ELF-1 (cell line): ENCODE measurements at regions not wholly inside any gene's neighbourhood (a gene's known extent, or its start where the extent isn't known, plus 50 kb on each side); places are given as distances from the start of the nearest gene placed in this dataset.

Experiments
- DNase-seq: peaks from one replicate; pipeline ENCODE4 v3.0.0-alpha.2; 2016; ENCODE audit warnings: low read depth, low spot score

DNA sequence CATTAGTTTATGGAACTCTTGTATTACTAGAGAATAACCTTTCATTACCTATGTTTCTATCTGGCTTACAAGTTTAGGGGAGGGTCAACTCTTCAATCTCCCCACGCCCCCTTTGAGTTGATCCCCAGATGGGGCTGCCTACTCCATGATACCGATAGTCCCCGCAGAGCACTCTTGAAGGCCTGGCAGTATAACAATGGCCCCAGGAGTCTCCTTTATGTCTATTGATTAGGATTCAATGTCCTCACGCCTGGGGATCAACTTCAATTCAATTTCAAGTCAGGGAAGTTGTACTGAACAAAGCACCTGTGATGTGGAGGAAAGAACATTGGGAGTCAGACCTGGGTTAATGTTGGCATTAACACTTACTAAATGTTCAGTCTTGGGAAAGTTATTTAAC is 520.2 kb downstream of the METTL15 start:
- no peak for DNase-seq

DNA sequence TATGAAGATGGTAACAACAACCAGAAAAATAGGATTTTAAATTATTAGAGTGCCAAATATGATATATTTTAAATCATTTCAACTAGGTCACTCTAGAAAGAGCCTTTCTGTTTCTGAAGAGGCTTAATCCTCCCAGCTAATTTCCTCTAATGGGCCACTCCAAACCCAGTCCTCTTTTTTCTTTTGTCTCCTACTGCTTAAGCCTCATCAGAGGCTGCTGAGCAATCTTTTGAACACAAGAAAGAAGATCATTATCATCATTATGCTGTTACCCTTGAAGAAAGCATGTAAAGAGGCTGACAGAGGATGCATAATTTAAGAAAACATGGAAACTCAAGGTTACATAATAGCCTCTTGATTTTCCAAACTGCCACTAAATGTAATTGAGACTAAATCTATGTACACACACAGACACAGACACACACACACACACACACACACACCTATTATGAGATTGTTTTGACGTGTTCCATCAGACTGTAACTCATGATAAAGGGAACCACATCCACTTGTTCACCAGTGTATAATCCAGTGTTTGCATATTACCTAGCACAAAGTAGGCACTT is 519.6 kb downstream of the METTL15 start:
- no peak for DNase-seq

DNA sequence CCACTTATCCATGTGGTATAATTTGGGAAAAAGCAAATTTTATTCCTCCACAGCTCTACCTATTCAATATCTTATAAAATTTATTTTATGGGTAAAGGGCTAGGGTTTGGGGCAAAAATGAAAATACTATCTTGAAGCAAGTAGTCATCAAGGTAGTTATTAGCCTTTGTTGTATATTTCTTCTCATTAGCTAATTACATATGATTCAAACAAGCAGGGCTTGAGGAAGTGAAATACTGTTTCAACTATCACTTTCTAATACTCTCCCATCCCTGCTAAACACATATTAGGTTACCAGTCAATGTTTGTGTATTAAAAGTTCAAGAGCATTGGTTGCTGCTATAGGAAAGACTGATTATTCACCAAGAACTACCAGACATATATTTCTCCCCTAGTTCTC is 517.3 kb downstream of the METTL15 start:
- no peak for DNase-seq

DNA sequence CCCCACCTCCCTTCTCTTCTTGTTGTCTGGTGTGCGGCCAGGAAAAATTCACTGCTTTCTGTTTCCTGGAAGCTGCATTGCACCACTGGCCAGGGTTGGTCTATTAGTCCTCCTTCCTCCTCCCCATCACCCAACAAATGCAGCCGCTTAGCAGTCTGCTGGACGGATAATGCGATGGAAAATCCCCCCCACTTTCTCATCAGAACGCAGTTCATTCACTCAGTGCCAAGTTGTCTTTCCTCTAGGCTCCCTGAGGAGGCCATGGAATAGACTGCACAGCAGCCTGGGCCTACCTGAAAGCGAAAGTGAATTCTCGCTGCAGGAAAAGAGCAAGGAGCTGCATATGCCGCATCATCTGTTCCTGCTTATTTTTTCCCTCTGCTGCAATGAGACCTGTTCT is 513.6 kb downstream of the METTL15 start:
- DNase-seq: no peak

DNA sequence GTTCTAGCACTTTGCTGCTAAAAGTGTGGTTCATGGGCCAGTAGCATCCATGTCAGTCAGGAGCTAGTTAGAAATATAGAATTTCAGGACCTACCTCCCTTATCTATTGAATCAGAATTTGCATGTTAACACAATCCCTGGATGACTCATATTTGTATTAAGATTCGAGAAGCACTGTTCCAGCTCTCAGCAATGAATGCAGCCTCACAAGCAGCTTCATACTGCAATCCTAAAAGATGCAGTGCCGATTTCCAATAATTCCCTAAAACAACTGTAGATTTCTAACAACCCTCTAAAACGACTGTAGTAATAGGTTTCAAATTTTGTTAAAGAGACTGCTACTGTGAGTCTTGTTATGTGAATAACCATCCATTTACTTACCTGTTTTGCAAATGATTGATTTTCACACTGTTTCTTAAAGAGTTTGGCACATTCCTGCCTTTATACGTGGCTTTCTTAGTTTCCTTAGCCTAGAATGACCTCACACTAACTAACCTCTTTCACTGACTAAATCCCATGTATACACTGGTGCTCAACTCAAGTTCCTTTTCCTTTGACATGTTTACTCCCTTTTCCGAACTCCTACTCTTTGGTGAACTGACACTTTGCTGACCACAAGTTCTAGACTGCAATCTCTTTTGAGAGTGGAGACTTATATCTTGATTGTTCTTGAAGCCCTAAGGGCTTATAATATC is 511.8 kb downstream of the METTL15 start:
- no peak for DNase-seq

DNA sequence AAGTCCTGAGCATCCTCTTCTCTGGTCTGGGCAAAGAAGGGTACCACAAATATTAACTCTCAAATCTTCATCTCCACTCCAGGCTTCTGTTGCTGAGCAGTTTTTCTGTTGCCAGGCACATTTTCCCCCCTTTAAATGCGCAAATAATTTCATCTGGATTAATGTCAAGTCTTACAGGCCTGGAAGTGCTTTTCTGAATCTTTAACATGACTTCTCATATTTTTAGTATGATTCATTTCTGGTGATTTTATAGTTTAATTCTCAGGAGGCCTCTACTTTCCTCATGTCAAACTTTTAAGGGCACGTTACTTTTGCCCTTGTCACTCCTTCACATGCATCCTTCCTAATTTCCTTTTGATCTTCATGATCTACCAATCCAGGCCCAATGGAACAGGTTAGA is 510.2 kb downstream of the METTL15 start:
- no peak for DNase-seq

DNA sequence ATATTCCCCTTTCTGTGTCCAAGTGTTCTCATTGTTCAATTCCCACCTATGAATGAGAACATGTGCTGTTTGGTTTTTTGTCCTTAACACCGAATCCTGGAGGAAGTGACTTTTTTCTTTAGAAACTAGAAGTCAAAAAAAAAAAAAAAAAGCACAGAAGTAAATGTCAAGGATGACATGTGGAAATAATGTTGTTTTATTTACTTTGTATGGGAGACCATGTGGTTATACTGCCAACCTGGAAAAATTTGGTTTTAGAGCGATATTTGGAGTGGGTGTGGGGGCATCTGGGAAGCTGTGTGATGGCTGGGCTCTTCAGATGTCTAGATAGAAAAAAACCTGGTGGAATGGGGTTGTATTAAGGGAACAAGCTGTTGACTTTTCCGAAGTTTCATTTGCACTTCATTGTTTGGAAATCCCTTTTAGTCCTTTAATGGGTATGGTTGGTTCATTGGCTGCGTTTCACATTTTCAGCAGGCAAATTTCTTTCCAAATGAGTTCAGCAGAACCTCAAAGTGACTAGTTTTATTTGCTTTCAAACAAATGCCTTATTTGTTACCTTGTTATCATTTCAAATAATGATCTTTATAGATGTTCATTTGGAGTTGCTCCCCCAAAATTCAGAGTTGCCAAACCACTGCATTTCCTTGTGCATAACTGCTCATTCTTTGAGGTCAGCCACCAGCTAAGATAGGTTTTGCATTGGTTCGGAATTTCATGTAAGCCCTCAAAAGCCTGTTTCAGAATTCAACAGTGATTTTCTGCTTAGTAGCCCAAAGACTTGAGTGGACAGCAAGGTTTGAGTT is 508.2 kb downstream of the METTL15 start:
- DNase-seq: no peak

DNA sequence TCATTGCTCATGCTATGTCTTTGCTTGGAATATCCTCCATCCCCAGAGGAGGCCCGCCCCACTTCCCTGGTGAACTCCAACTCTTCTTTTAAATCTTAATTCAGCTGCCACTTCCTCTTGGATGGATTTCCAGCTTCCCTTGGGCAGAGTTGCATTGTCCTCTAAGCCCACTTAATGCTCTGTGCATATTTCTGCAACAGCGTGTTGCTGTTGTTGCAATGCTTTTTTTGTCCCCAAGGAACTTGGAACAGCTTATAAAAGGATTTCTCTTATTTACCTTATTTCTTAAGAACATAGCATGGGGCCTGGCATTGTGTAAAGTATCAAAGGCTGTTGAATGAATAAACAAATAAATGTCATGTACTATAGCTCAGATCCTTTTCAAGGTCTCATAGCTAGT is 507.4 kb downstream of the METTL15 start:
- no peak for DNase-seq

DNA sequence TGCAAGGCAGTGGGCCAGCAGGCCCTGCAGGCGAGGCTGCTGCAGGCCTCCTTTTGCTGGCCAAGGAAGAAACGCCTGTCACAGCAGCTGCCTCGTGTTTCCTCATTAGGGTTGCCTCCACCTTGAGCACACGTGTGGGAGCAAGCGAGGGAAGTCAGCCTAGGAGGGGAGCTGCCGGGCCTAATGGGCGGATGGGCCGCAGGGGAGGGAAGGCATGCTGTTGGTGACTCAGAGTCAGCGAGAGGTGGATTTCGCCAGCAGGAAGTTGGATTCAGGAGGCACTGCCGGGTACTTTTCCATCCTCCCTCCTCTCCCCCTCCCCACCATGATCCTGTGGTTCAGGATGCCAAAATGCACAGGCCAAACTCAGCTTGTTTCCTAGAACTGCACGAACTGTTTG is 498.7 kb downstream of the METTL15 start:
- peak; percentile 14 for DNase-seq

DNA sequence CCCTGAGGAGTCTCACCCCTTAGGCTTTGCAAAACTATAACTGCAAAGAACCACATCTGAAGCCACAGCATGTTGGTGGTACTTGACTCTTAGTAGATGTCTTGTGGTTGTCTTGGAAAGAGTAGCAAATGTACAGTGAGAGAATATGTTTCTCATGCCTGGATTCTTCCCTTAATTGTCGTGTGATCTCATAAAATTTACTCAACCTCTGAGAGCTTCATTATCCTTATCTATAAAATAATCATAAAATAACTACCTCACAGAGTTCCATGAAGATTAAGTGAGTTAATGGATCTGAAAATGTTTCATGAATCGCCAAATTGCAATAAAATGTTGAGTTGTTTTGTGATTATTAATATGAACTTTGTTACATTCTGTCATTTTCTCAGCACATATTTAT is 491.5 kb downstream of the METTL15 start:
- DNase-seq: no peak

DNA sequence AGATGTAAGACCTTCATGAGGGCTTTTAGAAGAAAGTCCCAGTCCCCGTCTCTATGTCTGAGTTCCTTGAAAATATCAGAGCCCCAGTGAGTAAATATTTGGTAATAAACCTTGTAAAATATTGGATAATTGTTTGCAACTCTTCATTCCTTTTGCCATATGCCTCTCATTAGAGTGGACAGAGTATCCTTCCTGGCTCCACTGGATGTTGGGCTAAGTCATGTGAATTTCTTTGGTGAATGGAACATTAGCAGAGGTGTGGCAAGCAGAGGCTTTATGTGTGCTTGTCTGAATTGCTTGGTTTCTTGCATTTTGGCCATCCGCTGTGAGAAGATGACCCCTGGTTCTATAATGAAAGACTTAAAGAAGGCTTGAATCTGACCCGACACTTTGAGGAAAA is 490.3 kb downstream of the METTL15 start:
- no peak for DNase-seq

DNA sequence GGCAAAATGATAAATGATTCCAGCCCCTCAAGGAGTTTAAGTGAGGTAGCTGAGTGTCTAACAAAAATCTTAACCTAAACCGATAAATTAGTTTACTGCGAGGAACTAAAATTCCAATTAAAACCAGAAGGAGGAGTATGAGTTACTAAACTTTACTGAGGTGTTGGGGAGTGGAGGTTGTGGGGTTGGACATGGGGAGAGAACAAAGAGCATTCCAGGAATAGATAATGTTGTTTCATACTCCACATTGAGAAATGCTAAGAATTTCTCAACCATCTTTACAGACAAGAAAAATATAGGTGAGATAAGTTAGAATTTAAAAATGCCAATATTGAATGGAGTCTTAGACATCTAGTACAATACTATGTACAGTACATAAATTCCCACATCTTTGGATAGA is 488.6 kb downstream of the METTL15 start:
- no peak for DNase-seq

DNA sequence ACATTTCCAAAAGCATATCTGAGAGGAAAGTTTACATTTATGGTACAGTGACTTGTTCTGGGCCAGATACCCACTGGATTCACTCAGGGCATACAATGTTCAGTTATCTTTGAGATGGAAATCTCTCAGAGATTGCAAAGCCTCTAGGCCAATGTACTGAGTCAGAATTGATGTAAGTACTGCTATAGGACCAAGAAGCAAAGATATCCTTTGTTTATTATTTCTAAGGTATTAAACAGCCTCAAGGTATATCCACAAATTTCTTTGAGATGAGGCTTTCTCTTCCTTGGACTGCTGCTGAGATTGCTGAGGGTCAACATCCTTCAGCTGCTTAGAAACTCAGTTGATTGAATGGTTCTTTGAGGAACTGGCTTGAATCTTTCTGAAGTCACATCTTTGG is 484.0 kb downstream of the METTL15 start:
- DNase-seq: no peak

DNA sequence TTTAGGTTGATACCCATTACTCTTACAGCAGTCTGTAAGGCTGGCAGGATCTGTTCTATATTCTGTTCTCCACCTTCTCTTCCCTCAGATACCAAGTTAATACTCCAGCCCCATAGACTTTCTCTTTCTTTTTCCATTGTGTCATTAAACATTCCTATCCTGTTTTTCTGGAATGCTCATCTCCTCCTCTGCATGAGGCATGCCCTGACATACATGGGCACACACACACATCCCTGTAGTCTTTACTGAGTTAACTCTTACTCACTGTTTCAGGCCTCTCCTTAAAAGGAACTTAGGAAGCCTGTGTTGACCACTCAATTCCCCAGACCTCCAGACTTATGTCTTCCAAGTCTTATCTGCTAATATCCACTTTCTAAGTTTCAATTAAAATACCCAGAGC is 476.8 kb downstream of the METTL15 start:
- no peak for DNase-seq

DNA sequence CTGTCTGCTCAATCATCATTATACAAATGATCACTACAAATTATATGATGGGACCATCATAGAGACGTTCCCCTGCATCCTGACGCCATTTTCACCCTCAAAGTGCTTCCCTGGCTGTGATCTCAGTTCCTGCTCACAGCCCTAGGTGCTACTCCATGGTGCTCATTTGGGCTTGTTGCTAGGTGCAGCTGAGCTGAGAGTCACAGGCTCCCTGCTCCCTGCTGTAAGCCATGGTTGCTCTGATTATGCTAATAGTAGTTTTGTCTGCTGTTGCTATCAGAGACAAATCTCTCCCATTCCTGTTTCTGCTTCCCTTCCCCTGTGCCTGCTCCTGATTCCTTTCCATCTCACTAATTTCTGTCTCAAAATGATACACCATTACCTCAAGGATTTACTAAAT is 474.3 kb downstream of the METTL15 start:
- DNase-seq: no peak

DNA sequence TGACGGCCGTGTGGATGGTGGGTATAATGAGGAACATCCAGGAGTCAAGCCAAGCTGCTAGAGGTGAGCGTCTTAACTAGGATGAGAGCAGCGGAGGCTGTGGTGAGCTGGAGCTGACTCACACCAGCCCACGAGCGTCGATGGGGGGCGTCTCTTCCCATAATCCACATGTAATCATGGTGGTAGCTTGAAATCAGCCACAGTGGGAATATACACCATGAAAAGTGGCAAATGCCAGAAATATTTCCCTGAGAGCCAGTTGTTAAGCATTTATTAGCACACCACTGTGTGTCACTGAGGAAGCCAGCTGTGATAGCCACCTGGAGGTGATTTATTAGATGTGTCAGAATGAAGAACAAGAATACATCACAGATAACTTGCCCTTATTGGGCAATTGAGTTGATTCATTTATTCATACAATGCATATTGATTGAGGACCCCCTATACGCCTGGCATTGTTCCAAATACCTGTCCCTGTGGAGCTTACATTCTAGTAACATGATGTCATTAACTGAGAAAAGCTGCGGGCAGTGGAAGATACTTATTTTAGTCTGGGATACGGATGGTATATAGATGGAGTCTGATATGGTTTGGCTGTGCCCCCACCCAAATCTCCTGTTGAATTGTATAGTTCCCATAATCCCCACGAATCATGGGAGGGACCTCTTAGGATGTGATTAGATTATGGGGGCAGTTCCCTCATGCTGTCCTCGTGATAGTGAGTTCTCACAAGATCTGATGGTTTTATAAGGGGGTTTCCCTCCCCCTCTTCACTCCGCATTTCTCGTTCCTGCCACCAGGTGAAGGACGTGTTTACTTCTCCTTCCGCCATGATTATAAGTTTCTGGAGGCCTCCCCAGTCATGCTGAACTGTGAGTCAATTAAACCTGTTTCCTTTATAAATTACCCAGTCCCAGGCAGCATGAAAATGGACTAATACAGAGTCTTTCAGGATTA is 473.4 kb downstream of the METTL15 start:
- DNase-seq: peak; percentile 3

DNA sequence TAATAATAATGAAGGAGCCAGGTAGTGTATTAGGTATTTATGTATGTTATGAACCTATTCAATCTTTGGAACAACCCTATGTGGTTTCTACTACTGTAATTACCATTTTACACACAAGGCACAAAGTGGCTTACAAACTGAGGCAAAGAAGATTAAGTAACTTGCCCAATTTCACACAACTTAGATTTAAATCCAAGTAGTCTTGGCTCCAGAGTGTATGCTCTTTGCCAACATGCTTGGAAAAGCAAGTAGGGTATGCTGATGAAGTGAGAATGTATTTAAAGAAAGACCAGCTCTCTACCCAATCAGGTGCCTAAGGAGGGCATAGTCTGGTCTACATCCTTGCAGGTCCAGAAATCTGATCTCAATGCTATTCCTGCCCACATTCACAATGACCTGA is 463.2 kb downstream of the METTL15 start:
- DNase-seq: no peak

DNA sequence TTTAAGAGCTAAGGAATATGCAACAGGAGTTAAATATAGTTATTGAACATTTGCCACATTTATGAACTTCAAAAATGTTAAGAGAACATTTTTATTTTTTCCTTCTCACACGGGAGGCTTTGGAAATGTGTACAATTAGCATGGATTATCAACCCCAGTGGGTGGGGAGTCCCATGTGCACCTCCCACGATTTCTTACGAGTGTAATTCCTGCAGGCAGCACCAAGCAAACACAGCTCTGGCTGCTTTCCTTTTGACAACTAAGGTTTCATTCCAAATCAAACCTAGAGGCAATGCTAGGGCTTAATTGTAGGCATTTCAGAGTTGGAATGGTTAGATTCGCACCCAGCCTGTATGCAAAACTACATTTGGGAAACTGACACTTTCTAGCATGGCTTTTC is 460.9 kb downstream of the METTL15 start:
- no peak for DNase-seq

DNA sequence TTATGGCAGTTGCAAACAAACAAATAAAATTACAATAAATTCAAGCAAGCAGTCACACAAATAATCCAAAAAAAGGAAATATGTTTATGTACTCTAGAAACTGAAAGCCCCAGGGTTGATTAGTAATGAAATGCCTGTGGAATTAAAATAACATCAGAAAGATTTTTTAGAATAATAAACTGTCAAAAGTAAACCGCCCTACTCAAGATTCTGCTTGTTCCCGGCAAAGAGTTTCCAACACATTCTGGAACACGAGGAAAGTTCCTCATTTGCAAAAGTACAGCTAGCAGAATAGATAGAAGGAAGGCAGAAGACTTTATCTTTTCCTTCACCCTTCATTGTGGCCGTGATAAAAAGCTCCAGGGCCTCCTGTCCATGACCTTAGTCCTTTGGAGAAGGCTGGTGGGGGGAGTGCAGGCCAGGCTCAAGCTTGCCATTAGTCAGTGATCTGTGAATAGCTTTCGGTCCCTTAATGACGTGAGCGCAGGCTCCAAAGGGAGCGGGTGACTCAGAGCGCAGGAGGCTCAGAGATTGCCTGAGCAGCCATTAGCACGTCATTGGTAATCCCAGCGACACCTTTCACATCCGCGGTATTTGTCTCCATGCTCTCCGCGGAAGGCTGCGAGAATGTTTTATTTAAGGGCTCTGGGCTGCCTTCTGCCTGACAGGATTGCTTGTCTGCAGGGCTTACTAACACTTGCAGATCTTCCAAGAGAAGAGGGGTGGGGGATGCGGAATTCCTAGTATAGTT is 458.3 kb downstream of the METTL15 start:
- peak; percentile 93 for DNase-seq

DNA sequence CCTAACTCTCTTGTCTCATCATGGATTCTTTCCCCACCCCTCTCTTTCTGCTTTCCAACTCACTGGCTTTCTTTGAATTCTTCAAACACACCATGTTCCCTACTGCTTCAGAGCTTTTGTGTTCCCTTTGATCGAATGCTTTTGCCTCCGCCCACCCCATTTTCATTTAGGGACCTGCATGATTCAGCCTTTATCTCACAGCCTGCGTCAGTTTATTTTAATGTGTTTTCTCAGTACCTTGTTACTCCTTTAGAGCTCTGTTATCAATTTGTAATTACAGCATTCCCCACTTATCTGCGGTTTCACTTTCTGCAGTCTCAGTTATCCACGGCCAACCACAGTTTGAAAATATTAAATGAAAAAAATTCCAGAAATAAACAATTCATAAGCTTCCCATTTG is 451.3 kb downstream of the METTL15 start:
- peak; percentile 62 for DNase-seq

DNA sequence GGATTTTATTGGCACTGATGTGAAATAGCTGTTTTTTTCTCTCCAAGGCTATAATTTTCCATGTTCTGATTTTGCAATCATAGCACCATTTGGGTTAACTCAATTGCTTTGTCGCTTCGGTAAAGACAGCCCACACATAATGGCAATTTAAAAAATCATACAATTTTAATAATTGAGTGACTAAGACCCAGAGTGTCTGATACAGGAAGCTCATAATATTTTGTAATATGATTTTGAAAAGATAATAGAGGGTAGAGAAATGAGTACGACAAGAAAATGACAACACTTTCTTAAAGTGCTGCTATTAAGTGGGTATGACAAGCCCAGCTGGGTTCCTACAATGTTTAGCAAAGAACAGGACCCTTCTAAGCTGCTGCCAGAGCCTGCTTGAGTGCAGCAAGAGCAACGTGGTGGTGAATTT is 439.1 kb downstream of the METTL15 start:
- DNase-seq: no peak
